ENCODE measurements at regions not wholly inside any gene's neighbourhood (a gene's known extent, or its start where the extent isn't known, plus 50 kb on each side); places are given as distances from the start of the nearest gene placed in this dataset.
"Not testable (repeated sequence)": the region's sequence is repeated elsewhere in the genome, so short reads cannot be mapped to it uniquely, and the experiment has no call there.

DNA sequence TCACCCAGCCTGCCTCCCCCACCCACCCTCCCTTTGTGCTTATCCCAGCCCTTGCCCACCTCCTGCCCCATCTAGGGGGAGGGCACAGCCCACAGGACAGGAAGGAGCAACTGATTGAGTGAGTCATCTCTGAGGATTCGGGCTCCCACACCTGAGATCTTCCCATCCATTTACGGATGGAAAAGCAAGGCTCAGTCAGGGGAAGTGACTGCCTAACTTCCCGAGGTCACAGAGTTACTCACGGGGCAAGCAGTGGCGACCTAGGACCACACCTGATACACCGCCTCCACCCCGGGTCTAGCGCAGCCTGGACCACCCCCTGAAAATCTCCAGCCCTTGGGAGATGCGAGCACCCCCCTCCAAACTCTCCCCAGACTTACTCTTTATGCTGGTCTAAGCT lies 131.7 kb downstream of the TNFRSF13B start:
- TF ChIP-seq EZH2 (IDR thresholded peaks at IDR 0.05; ENCODE audit: low read length, unreplicated experiment) = not testable (repeated sequence)
- TF ChIP-seq, protein P1, sequence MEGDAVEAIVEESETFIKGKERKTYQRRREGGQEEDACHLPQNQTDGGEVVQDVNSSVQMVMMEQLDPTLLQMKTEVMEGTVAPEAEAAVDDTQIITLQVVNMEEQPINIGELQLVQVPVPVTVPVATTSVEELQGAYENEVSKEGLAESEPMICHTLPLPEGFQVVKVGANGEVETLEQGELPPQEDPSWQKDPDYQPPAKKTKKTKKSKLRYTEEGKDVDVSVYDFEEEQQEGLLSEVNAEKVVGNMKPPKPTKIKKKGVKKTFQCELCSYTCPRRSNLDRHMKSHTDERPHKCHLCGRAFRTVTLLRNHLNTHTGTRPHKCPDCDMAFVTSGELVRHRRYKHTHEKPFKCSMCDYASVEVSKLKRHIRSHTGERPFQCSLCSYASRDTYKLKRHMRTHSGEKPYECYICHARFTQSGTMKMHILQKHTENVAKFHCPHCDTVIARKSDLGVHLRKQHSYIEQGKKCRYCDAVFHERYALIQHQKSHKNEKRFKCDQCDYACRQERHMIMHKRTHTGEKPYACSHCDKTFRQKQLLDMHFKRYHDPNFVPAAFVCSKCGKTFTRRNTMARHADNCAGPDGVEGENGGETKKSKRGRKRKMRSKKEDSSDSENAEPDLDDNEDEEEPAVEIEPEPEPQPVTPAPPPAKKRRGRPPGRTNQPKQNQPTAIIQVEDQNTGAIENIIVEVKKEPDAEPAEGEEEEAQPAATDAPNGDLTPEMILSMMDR (conservative IDR thresholded peaks at IDR 0.05; ENCODE audit: low read depth, low read length) = not testable (repeated sequence)

Measured in PC-3 (cell line).